ENCODE measurements at regions not wholly inside any gene's neighbourhood (a gene's known extent, or its start where the extent isn't known, plus 50 kb on each side); places are given as distances from the start of the nearest gene placed in this dataset.
A peak's percentile ranks its signal among the peaks of the same experiment; 100 is the strongest.

GRCh38 chr5:174223355-174223754 lies 177.8 kb downstream of the NSG2 start:
- H3K4me1 ChIP-seq (replicated peaks in 1 of 4; ENCODE audit: control insufficient read depth in 3 of 4, insufficient read depth in 4 of 4, low read length in 3 of 4), result peaks cover 0 to 2% (median 0%) of the 10 kb centered on the region in 4 experiments; a peak in 1 of 7 replicates
- H3K4me2 ChIP-seq (ENCODE audit: insufficient read depth in 1 of 2, low read depth in 2 of 2, low read length in 2 of 2), result no peak overlapping the region
- no peak overlapping the region for H4K5ac ChIP-seq (ENCODE audit: insufficient read length, low read depth, low read length)
- FAIRE-seq, result no peak
- no peak overlapping the region for H3K9ac ChIP-seq (replicated peaks in 1 of 4; ENCODE audit: extremely low read depth in 1 of 4, low read depth in 3 of 4, low read length in 3 of 4)
- H3K23me2 ChIP-seq (ENCODE audit: low read depth, low read length), result no peaks in the 10 kb centered on the region
- no peaks in the 10 kb centered on the region for H3K79me1 ChIP-seq (ENCODE audit: low read depth, low read length)
- H3K18ac ChIP-seq (ENCODE audit: extremely low read depth, low read length), result no peak overlapping the region
- H3K4me3 ChIP-seq (ENCODE audit: extremely low read depth in 1 of 4, insufficient read depth in 2 of 4, low read depth in 3 of 4, low read length in 4 of 4), result no peak overlapping the region
- H4K91ac ChIP-seq (replicated peaks; ENCODE audit: insufficient read length, low read length), result no peak overlapping the region
- H3K14ac ChIP-seq (ENCODE audit: insufficient read length), result no peak overlapping the region
- H3K56ac ChIP-seq (replicated peaks; ENCODE audit: insufficient read length, low read depth, low read length), result no peak overlapping the region
- H2BK120ac ChIP-seq (replicated peaks; ENCODE audit: low read depth, low read length), result no peak overlapping the region
- H3K36me3 ChIP-seq (ENCODE audit: control insufficient read depth in 2 of 4, insufficient read depth in 4 of 4, low read length in 3 of 4), result no peaks in the 10 kb centered on the region
- H3K4ac ChIP-seq (replicated peaks; ENCODE audit: insufficient read length, low read depth, low read length), result no peak overlapping the region
- no peak overlapping the region for H2BK12ac ChIP-seq (ENCODE audit: low read depth, low read length)
- H4K20me1 ChIP-seq (replicated peaks in 1 of 2; ENCODE audit: control insufficient read depth in 1 of 2, insufficient read depth in 2 of 2, low read length in 2 of 2), result no peaks in the 10 kb centered on the region
- H2BK15ac ChIP-seq (ENCODE audit: low read length), result no peak overlapping the region
- no peaks in the 10 kb centered on the region for H3K79me2 ChIP-seq (ENCODE audit: control insufficient read depth in 1 of 2, insufficient read depth in 2 of 2, low read length in 2 of 2)
- H3K23ac ChIP-seq (ENCODE audit: insufficient read length), result no peak overlapping the region
- H2AK5ac ChIP-seq (ENCODE audit: low read depth, low read length), result no peak overlapping the region
- CTCF ChIA-PET (ENCODE audit: partially characterized antibody), result interaction anchor here (0.7 kb wide), 1 partner anchor 24 kb away, joined by 3 read pairs; no protein-coding TSS in a partner anchor
- H3K27ac ChIP-seq (ENCODE audit: low read depth, low read length), result no peak overlapping the region
- H3K9me3 ChIP-seq (ENCODE audit: insufficient read depth in 2 of 2, low read depth in 1 of 2, low read length in 1 of 2), result no peaks in the 10 kb centered on the region
- 87% methylated on average over 12 of the region's 12 CpGs; no CpG with 5 or more reads in 1 of the 2 experiments for WGBS, 2 experiments (ENCODE audit: extremely low coverage in 1 of 2, insufficient coverage in 1 of 2, insufficient read length in 1 of 2, insufficient replicate concordance in 2 of 2, low coverage in 1 of 2, low lambda C conversion rate in 2 of 2, missing lambda C conversion rate in 1 of 2)
- H2BK5ac ChIP-seq (ENCODE audit: low read depth, low read length), result no peak overlapping the region
- H4K8ac ChIP-seq (ENCODE audit: extremely low read depth, insufficient read depth, low read length), result peak overlapping the region; percentile 43
- H2AFZ ChIP-seq (ENCODE audit: low read length), result no peak overlapping the region
- POLR2A ChIA-PET (ENCODE audit: partially characterized antibody), result no interaction called here
- H2BK20ac ChIP-seq (ENCODE audit: low read length), result no peak overlapping the region
- no peak for DNase-seq (ENCODE audit: low read depth in 1 of 2, low spot score in 2 of 2)
- H3K27me3 ChIP-seq (replicated peaks in 1 of 4; ENCODE audit: control insufficient read depth in 3 of 4, extremely low read depth in 1 of 4, insufficient read depth in 3 of 4, low read length in 3 of 4), result no peaks in the 10 kb centered on the region; a peak in 1 of 7 replicates
- TF ChIP-seq SP2 (IDR thresholded peaks at IDR 0.05; ENCODE audit: low read length), result no peak
- TF ChIP-seq HDAC6 (IDR thresholded peaks at IDR 0.05; ENCODE audit: low read depth, low read length), result no peak
- TF ChIP-seq JUN (IDR thresholded peaks at IDR 0.05; ENCODE audit: low read depth, low read length), result no peak
- no peak for TF ChIP-seq POLR2AphosphoS5 (IDR thresholded peaks at IDR 0.05; ENCODE audit: low read depth, low read length)
- TF ChIP-seq, protein P1, sequence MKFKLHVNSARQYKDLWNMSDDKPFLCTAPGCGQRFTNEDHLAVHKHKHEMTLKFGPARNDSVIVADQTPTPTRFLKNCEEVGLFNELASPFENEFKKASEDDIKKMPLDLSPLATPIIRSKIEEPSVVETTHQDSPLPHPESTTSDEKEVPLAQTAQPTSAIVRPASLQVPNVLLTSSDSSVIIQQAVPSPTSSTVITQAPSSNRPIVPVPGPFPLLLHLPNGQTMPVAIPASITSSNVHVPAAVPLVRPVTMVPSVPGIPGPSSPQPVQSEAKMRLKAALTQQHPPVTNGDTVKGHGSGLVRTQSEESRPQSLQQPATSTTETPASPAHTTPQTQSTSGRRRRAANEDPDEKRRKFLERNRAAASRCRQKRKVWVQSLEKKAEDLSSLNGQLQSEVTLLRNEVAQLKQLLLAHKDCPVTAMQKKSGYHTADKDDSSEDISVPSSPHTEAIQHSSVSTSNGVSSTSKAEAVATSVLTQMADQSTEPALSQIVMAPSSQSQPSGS (IDR thresholded peaks at IDR 0.05; ENCODE audit: low read length), result no peak
- no peak for TF ChIP-seq EGR1 (IDR thresholded peaks at IDR 0.05; ENCODE audit: borderline replicate concordance, low read depth, low read length)
- no peak for TF ChIP-seq E2F6 (IDR thresholded peaks at IDR 0.05)
- TF ChIP-seq GTF2F1 (IDR thresholded peaks at IDR 0.05; ENCODE audit: borderline replicate concordance, low read depth, low read length), result no peak
- TF ChIP-seq BCL11A (IDR thresholded peaks at IDR 0.05; ENCODE audit: low read depth in 2 of 2, low read length in 2 of 2), result no peak
- no peak for TF ChIP-seq SRF (IDR thresholded peaks at IDR 0.05; ENCODE audit: low read depth, low read length)
- no peak for TF ChIP-seq RBBP5 (IDR thresholded peaks at IDR 0.05; ENCODE audit: borderline replicate concordance, low read depth, low read length)
- TF ChIP-seq MAFK (IDR thresholded peaks at IDR 0.05; ENCODE audit: low read depth, low read length), result no peak
- no peak for TF ChIP-seq RAD21 (IDR thresholded peaks at IDR 0.05 in 1 of 2, conservative IDR thresholded peaks at IDR 0.05 in 1 of 2; ENCODE audit: low read depth in 2 of 2, low read length in 2 of 2)
